OCI-LY7 (cell line): ENCODE measurements at regions not wholly inside any gene's neighbourhood (a gene's known extent, or its start where the extent isn't known, plus 50 kb on each side); places are given as distances from the start of the nearest gene placed in this dataset.

ENCODE experiments used
- BruUV-seq: library from RNA; stranded (reverse); fragments of 400-500 nt; replicated peaks from 2 replicates; lab custom pipeline; 2021; lab: Mats Ljungman, UMichigan
- CTCF ChIA-PET: fragments of 300-600 bp; sonication (Branson Sonifier 250); formaldehyde crosslinking; loops from one replicate; lab custom pipeline; 2022; ENCODE audit warnings: antibody characterized with exemption; ENCODE audit not compliant: unreplicated experiment; lab: Charles Lee
- POLR2A ChIA-PET: fragments of 300-600 bp; sonication (Branson Sonifier 250); formaldehyde crosslinking; loops from one replicate; lab custom pipeline; 2022; ENCODE audit warnings: antibody characterized with exemption; lab: Charles Lee
- DNase-seq: peaks from one replicate; pipeline ENCODE4 v3.0.0-alpha.2; 2015; ENCODE audit warnings: low spot score
- H2AFZ ChIP-seq: fragments of 200-600 bp; sonication (generic), shearing (Covaris generic); 2 replicates; pipeline ENCODE4 v1.6.1; 2014; ENCODE audit warnings: mild to moderate bottlenecking, antibody characterized with exemption, low read length, moderate library complexity
- H3K27ac ChIP-seq: fragments of 200-600 bp; sonication (generic); 2 replicates; pipeline ENCODE4 v1.5.1; 2014; ENCODE audit warnings: mixed run types, low read depth, mild to moderate bottlenecking, moderate library complexity, low read length, inconsistent platforms; ENCODE audit not compliant: poor library complexity, severe bottlenecking
- H3K36me3 ChIP-seq: fragments of 200-600 bp; sonication (generic); 2 replicates; pipeline ENCODE4 v1.6.1; 2014; ENCODE audit warnings: mild to moderate bottlenecking, antibody characterized with exemption, low read length, moderate library complexity, mixed read lengths; ENCODE audit not compliant: insufficient read depth
- H3K4me1 ChIP-seq: fragments of 200-600 bp; sonication (generic); 2 replicates; pipeline ENCODE4 v1.5.1; 2014; ENCODE audit warnings: mild to moderate bottlenecking, low read length; ENCODE audit not compliant: insufficient read depth, poor library complexity, severe bottlenecking
- H3K4me2 ChIP-seq: fragments of 200-600 bp; sonication (generic); 2 replicates; pipeline ENCODE4 v1.6.1; 2014; ENCODE audit warnings: mild to moderate bottlenecking, low read length
- H3K4me3 ChIP-seq: fragments of 200-600 bp; sonication (generic); 2 replicates; pipeline ENCODE4 v1.5.1; 2014; ENCODE audit warnings: mild to moderate bottlenecking, low read depth, low read length; ENCODE audit not compliant: poor library complexity, severe bottlenecking
- H3K79me2 ChIP-seq: fragments of 200-600 bp; sonication (generic); 2 replicates; pipeline ENCODE4 v1.6.1; 2016; ENCODE audit warnings: low read depth, mild to moderate bottlenecking, low read length, moderate library complexity, mixed read lengths; ENCODE audit not compliant: insufficient read depth
- H3K9me2 ChIP-seq: fragments of 200-600 bp; sonication (generic); 2 replicates; pipeline ENCODE4 v1.6.1; 2016; ENCODE audit warnings: mild to moderate bottlenecking, low read length, mixed read lengths; ENCODE audit not compliant: insufficient read depth
- H3K9me3 ChIP-seq: fragments of 200-600 bp; sonication (generic); 2 replicates; pipeline ENCODE4 v1.6.1; 2014; ENCODE audit warnings: mild to moderate bottlenecking, mixed run types, low read length, mixed read lengths
- H4K20me1 ChIP-seq: fragments of 200-600 bp; sonication (generic); 2 replicates; pipeline ENCODE4 v1.6.1; 2014; ENCODE audit warnings: mild to moderate bottlenecking, antibody characterized with exemption, low read length, moderate library complexity, mixed read lengths; ENCODE audit not compliant: insufficient read depth
- EZH2phosphoT487 ChIP-seq: fragments of 200-600 bp; sonication (generic); IDR thresholded peaks from 2 replicates; pipeline ENCODE4 v1.6.1; 2018; ENCODE audit warnings: low read depth, borderline replicate concordance, mild to moderate bottlenecking, mixed run types, antibody characterized with exemption, low read length, moderate library complexity, mixed read lengths
- intact Hi-C: fragments of 100-400 bp; cut with micrococcal nuclease; formaldehyde crosslinking; loops from one replicate; pipeline ENCODE4 v1.10.0; 2022; ENCODE audit not compliant: unreplicated experiment
- TF ChIP-seq, protein P1 (sequence below): fragments of 200-600 bp; sonication (generic); conservative IDR thresholded peaks from 2 replicates; pipeline ENCODE4 v1.5.1; 2014; ENCODE audit warnings: mild to moderate bottlenecking, antibody characterized with exemption, low read length, moderate library complexity, mixed read lengths

DNA sequence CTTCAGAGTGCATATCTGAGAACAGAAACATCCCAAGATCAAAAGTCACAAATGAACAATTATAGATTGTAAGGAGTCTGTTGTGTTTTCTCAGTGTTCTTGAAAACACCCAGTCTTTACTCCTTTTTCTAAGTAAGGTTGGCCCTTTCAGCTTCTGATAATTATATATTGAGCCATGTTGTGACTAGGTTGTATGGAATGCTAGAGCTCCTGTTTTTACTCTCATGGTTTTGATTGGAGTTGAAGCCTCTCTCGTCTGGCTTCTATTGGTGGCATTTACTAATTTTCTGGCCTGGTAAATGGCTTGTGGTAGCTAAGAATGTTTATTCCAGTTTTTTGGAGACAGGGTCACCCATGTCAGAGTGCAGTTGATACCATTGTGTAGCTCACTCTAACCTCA is 84.7 kb downstream of the NDUFS5 start:
- no peaks in the 10 kb centered on the region for H3K9me3 ChIP-seq
- TF ChIP-seq, protein P1, sequence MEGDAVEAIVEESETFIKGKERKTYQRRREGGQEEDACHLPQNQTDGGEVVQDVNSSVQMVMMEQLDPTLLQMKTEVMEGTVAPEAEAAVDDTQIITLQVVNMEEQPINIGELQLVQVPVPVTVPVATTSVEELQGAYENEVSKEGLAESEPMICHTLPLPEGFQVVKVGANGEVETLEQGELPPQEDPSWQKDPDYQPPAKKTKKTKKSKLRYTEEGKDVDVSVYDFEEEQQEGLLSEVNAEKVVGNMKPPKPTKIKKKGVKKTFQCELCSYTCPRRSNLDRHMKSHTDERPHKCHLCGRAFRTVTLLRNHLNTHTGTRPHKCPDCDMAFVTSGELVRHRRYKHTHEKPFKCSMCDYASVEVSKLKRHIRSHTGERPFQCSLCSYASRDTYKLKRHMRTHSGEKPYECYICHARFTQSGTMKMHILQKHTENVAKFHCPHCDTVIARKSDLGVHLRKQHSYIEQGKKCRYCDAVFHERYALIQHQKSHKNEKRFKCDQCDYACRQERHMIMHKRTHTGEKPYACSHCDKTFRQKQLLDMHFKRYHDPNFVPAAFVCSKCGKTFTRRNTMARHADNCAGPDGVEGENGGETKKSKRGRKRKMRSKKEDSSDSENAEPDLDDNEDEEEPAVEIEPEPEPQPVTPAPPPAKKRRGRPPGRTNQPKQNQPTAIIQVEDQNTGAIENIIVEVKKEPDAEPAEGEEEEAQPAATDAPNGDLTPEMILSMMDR = no peak
- TF ChIP-seq EZH2phosphoT487 = no peak
- H3K36me3 ChIP-seq = no peaks in the 10 kb centered on the region
- BruUV-seq = no TSS peak
- H3K79me2 ChIP-seq = no peaks in the 10 kb centered on the region
- H3K4me3 ChIP-seq = no peak overlapping the region
- H4K20me1 ChIP-seq = no peaks in the 10 kb centered on the region; the same call in 1 of the 2 replicates
- ChIA-PET POLR2A (interaction anchor here (0.6 kb wide), 1 partner anchor 230 kb away, joined by 3 read pairs; no protein-coding TSS in a partner anchor), CTCF (no interaction called here)
- H3K4me1 ChIP-seq = peaks cover 4% of the 10 kb centered on the region
- H2AFZ ChIP-seq = no peak overlapping the region
- H3K9me2 ChIP-seq = no peaks in the 10 kb centered on the region
- H3K4me2 ChIP-seq = no peak overlapping the region
- H3K27ac ChIP-seq = no peak overlapping the region
- no peak for DNase-seq
- intact Hi-C loops = no loop called here

DNA sequence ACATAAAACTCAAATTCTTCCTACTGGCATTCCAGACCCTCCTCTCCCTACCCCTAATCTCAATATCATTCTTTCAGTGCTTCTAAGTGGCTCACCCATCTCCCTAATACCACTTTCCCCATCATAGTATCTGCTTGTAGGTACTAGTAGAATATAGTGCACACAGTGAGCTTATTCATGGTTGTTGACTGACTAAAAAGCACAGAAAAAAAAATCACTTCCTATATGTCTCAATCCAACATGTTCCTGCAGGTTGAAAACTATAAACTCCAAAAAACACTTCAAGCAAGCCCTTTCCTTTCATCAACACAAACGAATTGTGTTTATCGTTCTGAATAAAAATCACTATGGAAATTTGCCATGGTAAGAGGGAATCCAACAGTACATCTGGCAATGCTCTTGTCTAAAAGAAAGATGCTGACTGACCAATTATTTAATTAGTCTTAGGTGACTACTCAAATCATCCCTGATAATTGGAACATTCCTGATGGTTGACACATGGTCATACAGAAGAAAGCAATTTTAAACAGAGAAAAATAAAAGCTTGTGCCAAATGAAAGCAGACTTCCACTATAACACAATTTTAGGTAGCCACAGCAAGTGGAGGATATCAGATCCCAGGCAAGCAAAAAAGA is 87.1 kb downstream of the NDUFS5 start:
- DNase-seq = no peak
- TF ChIP-seq, protein P1 = no peak
- TF ChIP-seq EZH2phosphoT487 = no peak
- Histone ChIP-seq H3K27ac (no peak overlapping the region), H3K79me2 (no peaks in the 10 kb centered on the region), H2AFZ (no peak overlapping the region), H3K9me3 (no peaks in the 10 kb centered on the region), H3K4me1 (no peaks in the 10 kb centered on the region), H4K20me1 (no peaks in the 10 kb centered on the region), H3K9me2 (no peaks in the 10 kb centered on the region), H3K4me2 (no peak overlapping the region), H3K4me3 (no peak overlapping the region), H3K36me3 (no peaks in the 10 kb centered on the region)
- BruUV-seq = no TSS peak
- POLR2A ChIA-PET = interaction anchor here (0.6 kb wide), 1 partner anchor 33 kb away, joined by 3 read pairs; no protein-coding TSS in a partner anchor
- CTCF ChIA-PET = no interaction called here
- intact Hi-C loops = no loop called here
